ENCODE measurements at regions not wholly inside any gene's neighbourhood (a gene's known extent, or its start where the extent isn't known, plus 50 kb on each side); places are given as distances from the start of the nearest gene placed in this dataset.

- no peak for DNase-seq
Observed at GRCh38 chr13:26822146-26822545, 61.6 kb upstream of the GPR12 start.

- DNase-seq = no peak
Observed at GRCh38 chr13:26821672-26822071, 61.1 kb upstream of the GPR12 start.

- no peak for DNase-seq
Observed at GRCh38 chr13:26820871-26821270, 60.3 kb upstream of the GPR12 start.

GRCh38 chr13:26819046-26819445 lies 58.5 kb upstream of the GPR12 start:
- no peak for DNase-seq

- DNase-seq = no peak
Observed at GRCh38 chr13:26816881-26817280, 56.3 kb upstream of the GPR12 start.

- no peak for DNase-seq
Observed at GRCh38 chr13:26813980-26814348, 53.4 kb upstream of the GPR12 start.

- no peak for DNase-seq
Observed at GRCh38 chr13:26813321-26813979, 52.9 kb upstream of the GPR12 start.

- DNase-seq = peak; percentile 3
Observed at GRCh38 chr13:26811581-26811980, 51.0 kb upstream of the GPR12 start.
